ENCODE measurements at regions not wholly inside any gene's neighbourhood (a gene's known extent, or its start where the extent isn't known, plus 50 kb on each side); places are given as distances from the start of the nearest gene placed in this dataset.

GRCh38 chr17:27240086-27240801 is 53.7 kb upstream of the WSB1 start:
- Histone ChIP-seq H3K36me3 (ENCODE audit: control insufficient read depth, insufficient read depth, low read length) (no peaks in the 10 kb centered on the region), H2AFZ (ENCODE audit: low read depth, low read length) (no peak overlapping the region), H3K4me3 (no peak overlapping the region), H3K9me3 (replicated peaks; ENCODE audit: control insufficient read depth, insufficient read depth, low read depth, low read length) (no peaks in the 10 kb centered on the region), H4K20me1 (replicated peaks; ENCODE audit: control insufficient read depth, insufficient read depth, low read length) (no peaks in the 10 kb centered on the region), H3K4me1 (replicated peaks in 1 of 2; ENCODE audit: control insufficient read depth in 2 of 2, insufficient read depth in 2 of 2, low read length in 2 of 2) (peaks cover 8% of the 10 kb centered on the region in 2 experiments; a peak in 4 of 5 replicates), H3K9ac (ENCODE audit: insufficient read depth in 1 of 2, low read depth in 2 of 2, low read length in 2 of 2) (no peak overlapping the region), H3K79me2 (ENCODE audit: control insufficient read depth, insufficient read depth, low read length) (no peaks in the 10 kb centered on the region), H3K27me3 (ENCODE audit: control insufficient read depth in 2 of 2, insufficient read depth in 2 of 2, low read length in 2 of 2) (no peaks in the 10 kb centered on the region), H3K27ac (ENCODE audit: extremely low read depth, low read depth, low read length) (no peak overlapping the region), H3K4me2 (ENCODE audit: insufficient read depth, low read length) (no peak overlapping the region), H3K9me1 (ENCODE audit: control insufficient read depth, insufficient read depth, low read length) (no peaks in the 10 kb centered on the region)
- intact Hi-C loops (cut with micrococcal nuclease) (loop anchor here (10.0 kb wide), 1 partner anchor 215 kb away; the partner anchor contains the start of gene KSR1), in situ Hi-C loops (cut with MboI) (loop anchor here (10.0 kb wide), 1 partner anchor 365 kb away; no protein-coding TSS in a partner anchor)
- ChIA-PET POLR2A (interaction anchor here (0.7 to 0.8 kb wide), 2 partner anchors 145 to 346 kb away, joined by 3 to 5 read pairs; no protein-coding TSS in a partner anchor), CTCF (ENCODE audit: low intra/inter-chr PET ratio) (interaction anchor here (0.6 kb wide), 1 partner anchor 141 kb away, joined by 3 read pairs; no protein-coding TSS in a partner anchor)
- BruUV-seq (replicated peaks), result no TSS peak
- ATAC-seq (no peak), DNase-seq (ENCODE audit: extremely low read depth in 1 of 4, low spot score in 3 of 4) (no peak), FAIRE-seq (no peak)
- TF ChIP-seq HES1 (IDR thresholded peaks at IDR 0.05; ENCODE audit: low read depth) (no peak), BCLAF1 (IDR thresholded peaks at IDR 0.05; ENCODE audit: borderline replicate concordance in 1 of 2, control insufficient read depth in 1 of 2, low read depth in 2 of 2, low read length in 1 of 2) (no peak), PRPF4 (IDR thresholded peaks at IDR 0.05; ENCODE audit: insufficient read depth, low read depth, low read length, poor library complexity, severe bottlenecking) (no peak), STAT6 (CRISPR knock-in tag; IDR thresholded peaks at IDR 0.05) (no peak), NR3C1 (CRISPR knock-in tag; IDR thresholded peaks at IDR 0.05) (no peak), TCF7 (IDR thresholded peaks at IDR 0.05; ENCODE audit: borderline replicate concordance) (no peak), HOXB6 (CRISPR knock-in tag; IDR thresholded peaks at IDR 0.05; ENCODE audit: borderline replicate concordance) (no peak), TRIM28 (IDR thresholded peaks at IDR 0.05) (no peak), SIN3B (IDR thresholded peaks at IDR 0.05; ENCODE audit: low read depth) (no peak), HMBOX1 (IDR thresholded peaks at IDR 0.05) (no peak), ZNF212 (CRISPR knock-in tag; IDR thresholded peaks at IDR 0.05) (no peak), ZNF282 (CRISPR knock-in tag; IDR thresholded peaks at IDR 0.05) (no peak), MXD1 (CRISPR knock-in tag; IDR thresholded peaks at IDR 0.05; ENCODE audit: borderline replicate concordance, poor library complexity, severe bottlenecking) (no peak)
- 35% methylated on average over 10 of the region's 10 CpGs for WGBS (ENCODE audit: insufficient coverage, low coverage, missing lambda C conversion rate)

Data from K562 (cell line).